ENCODE measurements at regions not wholly inside any gene's neighbourhood (a gene's known extent, or its start where the extent isn't known, plus 50 kb on each side); places are given as distances from the start of the nearest gene placed in this dataset.

DNA sequence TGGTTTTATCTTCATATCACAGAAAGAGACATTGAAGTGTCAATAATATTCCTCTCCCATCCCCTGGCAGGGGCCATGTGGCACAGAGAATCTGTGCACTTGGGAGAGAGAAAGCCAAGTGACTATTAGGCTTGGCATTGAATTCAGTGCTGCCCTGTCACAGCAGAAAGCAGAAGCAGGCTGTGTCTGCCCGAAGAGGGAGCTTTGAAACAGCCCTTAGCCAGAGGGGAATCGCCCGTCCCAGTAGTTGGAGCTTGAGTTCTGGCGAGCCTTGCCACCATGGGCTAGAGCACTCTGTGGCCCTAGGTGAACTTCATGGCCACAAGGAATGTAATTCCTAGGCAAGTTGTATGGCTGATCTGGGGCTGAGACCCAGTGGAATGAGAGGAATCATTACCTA, 282.5 kb upstream of the PCDH10 start:
- DNase-seq (ENCODE audit: low spot score): no peak
- TF ChIP-seq, protein P1, sequence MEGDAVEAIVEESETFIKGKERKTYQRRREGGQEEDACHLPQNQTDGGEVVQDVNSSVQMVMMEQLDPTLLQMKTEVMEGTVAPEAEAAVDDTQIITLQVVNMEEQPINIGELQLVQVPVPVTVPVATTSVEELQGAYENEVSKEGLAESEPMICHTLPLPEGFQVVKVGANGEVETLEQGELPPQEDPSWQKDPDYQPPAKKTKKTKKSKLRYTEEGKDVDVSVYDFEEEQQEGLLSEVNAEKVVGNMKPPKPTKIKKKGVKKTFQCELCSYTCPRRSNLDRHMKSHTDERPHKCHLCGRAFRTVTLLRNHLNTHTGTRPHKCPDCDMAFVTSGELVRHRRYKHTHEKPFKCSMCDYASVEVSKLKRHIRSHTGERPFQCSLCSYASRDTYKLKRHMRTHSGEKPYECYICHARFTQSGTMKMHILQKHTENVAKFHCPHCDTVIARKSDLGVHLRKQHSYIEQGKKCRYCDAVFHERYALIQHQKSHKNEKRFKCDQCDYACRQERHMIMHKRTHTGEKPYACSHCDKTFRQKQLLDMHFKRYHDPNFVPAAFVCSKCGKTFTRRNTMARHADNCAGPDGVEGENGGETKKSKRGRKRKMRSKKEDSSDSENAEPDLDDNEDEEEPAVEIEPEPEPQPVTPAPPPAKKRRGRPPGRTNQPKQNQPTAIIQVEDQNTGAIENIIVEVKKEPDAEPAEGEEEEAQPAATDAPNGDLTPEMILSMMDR (IDR thresholded peaks at IDR 0.05): no peak
- Histone ChIP-seq H3K27ac (no peak overlapping the region), H3K4me3 (no peak overlapping the region)

DNA sequence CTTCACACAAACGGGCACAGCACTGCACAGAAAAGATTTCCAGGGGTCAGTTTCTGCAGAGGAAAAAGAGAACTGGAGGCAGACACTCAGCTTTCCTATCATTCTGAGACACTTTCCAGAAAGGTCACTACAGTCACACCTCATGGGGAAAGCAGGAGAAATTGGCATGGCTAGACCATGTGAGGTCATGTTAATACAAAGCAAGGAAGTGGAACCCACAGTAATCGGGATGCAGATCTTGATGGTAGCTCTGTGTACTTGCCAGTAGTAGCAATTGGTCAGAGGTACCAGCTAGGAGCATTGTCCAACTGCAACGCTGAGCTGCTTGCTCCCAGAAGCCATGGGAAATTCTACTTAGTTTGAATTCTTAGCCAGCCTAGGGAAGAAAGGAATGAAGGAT, 255.3 kb upstream of the PCDH10 start:
- TF ChIP-seq, protein P1 (IDR thresholded peaks at IDR 0.05): no peak
- Histone ChIP-seq H3K27ac (no peak overlapping the region), H3K4me3 (no peak overlapping the region)
- no peak for DNase-seq (ENCODE audit: low spot score)

DNA sequence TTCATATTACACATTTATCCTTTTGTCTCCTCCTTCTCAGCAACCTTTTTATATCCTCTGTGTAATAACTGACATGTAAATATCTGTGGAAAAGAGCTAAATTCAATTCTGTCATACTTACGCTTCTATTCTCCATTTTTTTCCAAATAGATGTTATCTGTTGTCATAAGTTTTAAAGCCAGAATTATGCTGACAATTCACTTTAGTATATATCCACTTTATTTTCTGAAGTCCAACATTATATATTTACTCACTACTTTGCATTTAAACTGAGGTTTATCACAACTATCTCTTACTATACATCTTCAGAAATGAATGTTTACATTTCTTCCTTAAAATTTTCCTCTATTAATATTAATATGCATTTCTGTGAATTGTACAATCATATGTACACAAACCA, 247.9 kb upstream of the PCDH10 start:
- no peak for DNase-seq (ENCODE audit: low spot score)
- no peak overlapping the region for H3K27ac ChIP-seq
- H3K4me3 ChIP-seq: no peak overlapping the region
- TF ChIP-seq, protein P1 (IDR thresholded peaks at IDR 0.05): no peak

DNA sequence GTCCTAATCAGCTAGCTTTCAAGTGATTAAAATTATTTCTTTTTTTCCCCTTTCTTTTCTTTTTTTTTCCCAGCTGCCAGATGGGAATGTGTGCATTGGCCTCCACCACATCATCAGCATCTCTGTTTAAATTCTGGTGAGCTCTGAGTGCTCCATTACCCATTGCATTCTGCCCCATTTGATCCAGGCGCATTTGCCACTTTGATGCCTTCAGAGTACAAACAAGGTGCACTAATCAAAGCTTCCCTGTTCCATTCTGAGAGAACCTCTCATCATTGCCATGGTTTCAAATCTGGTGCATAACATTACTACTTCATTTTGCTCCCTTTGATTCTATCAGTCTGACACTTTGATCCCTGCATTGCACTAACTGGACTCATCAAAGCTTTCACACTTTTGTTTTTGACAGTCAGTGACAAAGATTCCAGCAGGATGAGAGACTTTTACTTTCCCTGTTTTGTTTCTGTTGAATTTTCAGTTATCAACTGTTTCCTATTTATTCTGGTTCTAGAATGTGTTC, 238.8 kb upstream of the PCDH10 start:
- H3K27ac ChIP-seq: no peak overlapping the region
- no peak for DNase-seq (ENCODE audit: low spot score)
- H3K4me3 ChIP-seq: no peak overlapping the region
- TF ChIP-seq, protein P1 (IDR thresholded peaks at IDR 0.05): no peak

DNA sequence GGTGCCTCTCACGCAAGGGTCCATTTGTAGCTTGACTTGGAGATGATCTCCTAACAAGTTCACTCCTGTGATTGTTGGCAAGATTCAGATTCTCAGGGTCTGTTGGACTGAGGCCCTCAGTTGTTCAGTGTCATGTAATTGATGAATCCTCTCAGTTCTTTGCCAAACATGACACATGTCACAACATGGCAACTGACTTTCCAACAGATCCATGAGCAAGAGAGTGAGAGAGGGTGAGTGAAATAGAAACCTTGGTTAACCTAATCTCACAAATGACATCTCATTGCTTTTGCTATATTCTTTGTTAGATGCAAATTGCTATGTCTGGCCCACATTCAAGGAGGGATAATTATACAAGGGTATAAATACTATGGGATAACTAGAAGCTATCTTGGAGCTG, 231.0 kb upstream of the PCDH10 start:
- no peak overlapping the region for H3K4me3 ChIP-seq
- no peak for DNase-seq (ENCODE audit: low spot score)
- no peak overlapping the region for H3K27ac ChIP-seq
- TF ChIP-seq, protein P1 (IDR thresholded peaks at IDR 0.05): no peak

DNA sequence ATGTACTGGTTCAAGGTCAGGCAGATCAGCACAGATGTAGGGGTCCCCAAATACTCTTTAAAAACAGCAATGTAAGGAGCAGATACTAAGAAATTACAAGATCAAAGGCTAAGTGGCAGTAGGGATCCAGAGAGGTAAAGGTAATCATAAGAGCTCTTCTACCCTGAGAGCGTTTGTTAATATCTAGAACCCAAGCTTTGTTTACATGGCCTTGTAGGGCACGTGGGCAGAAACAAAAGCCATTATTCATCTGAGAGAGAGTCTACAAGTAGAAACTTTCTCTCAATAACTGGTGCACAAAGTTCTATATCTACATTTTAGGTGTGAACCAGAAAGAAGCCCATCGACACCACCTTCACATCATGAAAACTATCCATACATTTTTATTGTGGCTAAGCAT, 225.6 kb upstream of the PCDH10 start:
- no peak overlapping the region for H3K4me3 ChIP-seq
- TF ChIP-seq, protein P1 (IDR thresholded peaks at IDR 0.05): no peak

DNA sequence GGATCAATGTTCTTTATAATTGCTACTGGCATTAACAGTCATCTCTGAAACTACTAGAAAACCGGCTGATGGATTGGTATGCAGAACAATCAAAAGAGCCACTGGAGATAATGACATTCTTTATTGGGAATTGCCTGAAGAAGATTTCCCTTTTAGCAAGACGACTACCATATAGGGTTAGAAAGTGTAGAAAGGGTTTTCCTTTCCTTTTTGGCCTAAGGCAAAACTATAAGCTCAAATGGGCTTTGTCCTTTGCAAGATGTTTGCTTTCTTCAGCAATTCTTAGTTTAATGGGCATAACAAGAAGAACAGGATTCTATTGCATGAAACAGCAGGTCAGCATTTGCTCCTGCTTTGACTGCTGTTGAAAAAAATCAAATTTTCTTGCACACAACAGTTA, 214.2 kb upstream of the PCDH10 start:
- DNase-seq (ENCODE audit: low spot score): no peak
- Histone ChIP-seq H3K4me3 (no peak overlapping the region), H3K27ac (no peak overlapping the region)
- TF ChIP-seq, protein P1 (IDR thresholded peaks at IDR 0.05): no peak

More for the DNA sequence above, 225.6 kb upstream of the PCDH10 start:
- no peak overlapping the region for H3K27ac ChIP-seq
- DNase-seq (ENCODE audit: low spot score): no peak

All from coronary artery (tissue), 2 donors.